ENCODE measurements at regions not wholly inside any gene's neighbourhood (a gene's known extent, or its start where the extent isn't known, plus 50 kb on each side); places are given as distances from the start of the nearest gene placed in this dataset.
"Not testable (repeated sequence)": the region's sequence is repeated elsewhere in the genome, so short reads cannot be mapped to it uniquely, and the experiment has no call there.

- not testable (repeated sequence) for TF ChIP-seq POLR2A, POLR2AphosphoS5 (IDR thresholded peaks at IDR 0.05; ENCODE audit: low read depth, low read length)
These were observed 600.6 kb downstream of the BCOR start for GRCh38 chrX:39497117-39497516.

All from GM12892 (cell line).